BLaER1 treated with 17β-estradiol and CSF1 and Interleukin-3, amounts not matched to agents 10 nM and 100 nM (cell line): ENCODE measurements at regions not wholly inside any gene's neighbourhood (a gene's known extent, or its start where the extent isn't known, plus 50 kb on each side); places are given as distances from the start of the nearest gene placed in this dataset.
A peak's percentile ranks its signal among the peaks of the same experiment; 100 is the strongest.

Experiments
- H3K27ac ChIP-seq, 11 experiments: shearing (Covaris generic); formaldehyde crosslinking; 2 replicates each; pipeline ENCODE4 v1.8.1; 2022
- H3K27me3 ChIP-seq, 11 experiments: shearing (Covaris generic); formaldehyde crosslinking; 2 replicates each; pipeline ENCODE4 v1.8.1; 2022
- H3K36me3 ChIP-seq, 11 experiments: shearing (Covaris generic); formaldehyde crosslinking; 2 replicates each; pipeline ENCODE4 v1.8.1; 2022
- H3K4me1 ChIP-seq, 10 experiments: shearing (Covaris generic); formaldehyde crosslinking; 2 replicates each; pipeline ENCODE4 v1.8.1; 2022
- H3K4me2 ChIP-seq, 11 experiments: shearing (Covaris generic); formaldehyde crosslinking; 2 replicates each; pipeline ENCODE4 v1.8.1; 2022
- H3K4me3 ChIP-seq, 10 experiments: shearing (Covaris generic); formaldehyde crosslinking; 2 replicates each; pipeline ENCODE4 v1.8.1; 2022
- H3K9ac ChIP-seq, 11 experiments: shearing (Covaris generic); formaldehyde crosslinking; 2 replicates each; pipeline ENCODE4 v1.8.1; 2022
- H3K9me3 ChIP-seq, 11 experiments: shearing (Covaris generic); formaldehyde crosslinking; replicated peaks in 1 of 11; 2 replicates each; pipeline ENCODE4 v1.8.1; 2022
- H4K20me1 ChIP-seq, 11 experiments: shearing (Covaris generic); formaldehyde crosslinking; 2 replicates each; pipeline ENCODE4 v1.8.1; 2022
- Cebpa-rat ChIP-seq, 11 experiments: shearing (Covaris generic); IDR thresholded peaks; 2 replicates each; pipeline ENCODE4 v1.8.1; 2022

DNA sequence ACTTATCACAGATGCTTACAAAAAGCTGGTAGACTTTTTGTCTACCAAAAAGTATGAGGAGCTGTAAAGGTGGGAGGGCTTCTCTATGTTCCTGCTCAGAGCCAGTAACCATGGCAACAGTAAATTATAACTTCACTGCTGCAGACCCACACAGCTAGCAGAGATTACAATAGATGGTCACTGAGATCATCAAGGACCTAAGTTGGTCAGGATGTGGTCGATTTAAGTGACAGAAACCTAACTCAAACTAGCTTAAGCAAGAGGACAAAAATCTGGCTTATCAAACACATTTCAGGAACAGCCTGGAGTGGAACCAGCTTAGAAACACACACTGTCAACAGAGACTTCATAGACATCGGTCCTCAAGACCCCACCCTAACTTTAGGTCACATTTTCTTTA, 113.4 kb upstream of the ATP1A1 start:
- Histone ChIP-seq H3K4me3 (no peak overlapping the region), H3K36me3 (no peaks in the 10 kb centered on the region), H3K27ac (no peak overlapping the region), H3K9me3 (no peaks in the 10 kb centered on the region), H4K20me1 (no peaks in the 10 kb centered on the region), H3K4me1 (peaks cover 0 to 9% (median 0%) of the 10 kb centered on the region in 10 experiments; a peak in 2 of 20 replicates), H3K4me2 (no peak overlapping the region), H3K9ac (no peak overlapping the region), H3K27me3 (no peaks in the 10 kb centered on the region)
- TF ChIP-seq Cebpa-rat (IDR thresholded peaks at IDR 0.05), result no peak

DNA sequence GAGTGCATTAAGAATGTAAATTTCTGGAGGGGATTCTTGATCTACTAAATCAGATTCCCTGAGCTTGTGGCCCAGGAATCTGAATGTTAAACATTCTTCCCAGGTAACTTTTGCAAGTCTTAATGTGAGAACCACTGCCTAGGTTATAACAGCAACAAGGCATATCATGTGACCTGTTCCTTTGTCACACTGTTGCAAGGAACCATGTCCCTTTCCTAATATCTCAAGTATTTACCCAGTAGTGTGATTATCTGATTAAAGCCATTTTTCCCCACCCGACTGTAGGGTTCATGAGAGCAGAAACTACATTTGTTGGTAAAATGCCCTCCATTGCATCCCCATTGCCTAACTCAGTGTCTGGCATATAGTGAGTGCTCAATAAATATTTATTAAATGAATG, 112.9 kb upstream of the ATP1A1 start:
- H3K27ac ChIP-seq, result no peak overlapping the region

DNA sequence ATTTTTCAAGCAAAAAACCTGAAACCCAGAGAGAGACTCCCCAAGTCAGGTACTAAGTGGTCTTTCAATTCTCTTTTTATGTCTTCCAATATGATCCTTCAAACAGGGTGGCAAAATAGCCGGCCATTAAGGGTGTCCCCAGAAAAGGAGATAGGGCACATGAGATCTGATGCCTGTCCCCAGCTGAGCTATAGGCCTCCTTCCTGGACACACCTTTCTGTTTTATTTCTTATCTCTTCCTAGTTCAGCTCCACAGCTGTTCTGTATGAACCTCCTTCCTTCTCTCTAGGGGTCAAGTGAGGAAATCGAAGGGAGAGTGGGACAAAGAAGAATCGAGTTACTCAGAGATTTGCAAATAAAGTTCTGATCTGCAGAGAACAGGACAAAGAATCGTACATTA, 112.4 kb upstream of the ATP1A1 start:
- no peak overlapping the region for H3K9ac ChIP-seq
- H3K4me1 ChIP-seq, result peaks cover 0 to 9% (median 0%) of the 10 kb centered on the region in 10 experiments; a peak in 2 of 20 replicates
- H3K27ac ChIP-seq, result no peak overlapping the region
- no peaks in the 10 kb centered on the region for H3K36me3 ChIP-seq
- no peaks in the 10 kb centered on the region for H3K9me3 ChIP-seq
- H4K20me1 ChIP-seq, result no peaks in the 10 kb centered on the region
- no peaks in the 10 kb centered on the region for H3K27me3 ChIP-seq
- H3K4me3 ChIP-seq, result no peak overlapping the region
- H3K4me2 ChIP-seq, result no peak overlapping the region
- TF ChIP-seq Cebpa-rat (IDR thresholded peaks at IDR 0.05), result no peak

More for the DNA sequence above, 112.9 kb upstream of the ATP1A1 start:
- Histone ChIP-seq H3K36me3 (no peaks in the 10 kb centered on the region), H3K4me2 (no peak overlapping the region), H3K9ac (no peak overlapping the region), H3K4me3 (no peak overlapping the region), H3K4me1 (peaks cover 0 to 9% (median 0%) of the 10 kb centered on the region in 10 experiments; a peak in 2 of 20 replicates), H3K9me3 (no peaks in the 10 kb centered on the region), H4K20me1 (no peaks in the 10 kb centered on the region), H3K27me3 (no peaks in the 10 kb centered on the region)
- no peak for TF ChIP-seq Cebpa-rat (IDR thresholded peaks at IDR 0.05)

DNA sequence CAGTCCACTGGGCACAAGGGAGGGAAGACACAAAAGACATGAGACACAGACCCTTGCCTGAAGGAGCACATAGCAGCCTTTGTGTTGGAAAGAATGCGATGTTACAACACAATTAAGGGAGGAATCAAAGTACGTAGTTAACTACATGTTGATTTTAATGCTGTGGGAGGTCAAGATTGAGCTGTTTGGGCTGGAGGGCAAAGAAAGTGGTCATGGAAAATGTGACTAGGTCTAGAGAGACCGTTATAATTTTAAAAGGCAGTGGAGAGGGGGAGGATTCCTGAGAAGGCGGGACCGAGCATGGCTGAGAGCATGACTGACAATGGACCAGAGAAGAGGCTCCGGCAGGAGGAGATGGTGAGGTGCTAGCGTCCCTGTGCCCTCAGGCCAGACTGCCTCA, 111.8 kb upstream of the ATP1A1 start:
- Histone ChIP-seq H3K9ac (no peak overlapping the region), H3K4me3 (no peak overlapping the region), H3K9me3 (no peaks in the 10 kb centered on the region), H4K20me1 (no peaks in the 10 kb centered on the region), H3K36me3 (no peaks in the 10 kb centered on the region), H3K4me2 (no peak overlapping the region), H3K27me3 (no peaks in the 10 kb centered on the region), H3K27ac (no peak overlapping the region), H3K4me1 (peaks cover 0 to 9% (median 0%) of the 10 kb centered on the region in 10 experiments; a peak in 2 of 20 replicates)
- TF ChIP-seq Cebpa-rat (IDR thresholded peaks at IDR 0.05), result no peak

DNA sequence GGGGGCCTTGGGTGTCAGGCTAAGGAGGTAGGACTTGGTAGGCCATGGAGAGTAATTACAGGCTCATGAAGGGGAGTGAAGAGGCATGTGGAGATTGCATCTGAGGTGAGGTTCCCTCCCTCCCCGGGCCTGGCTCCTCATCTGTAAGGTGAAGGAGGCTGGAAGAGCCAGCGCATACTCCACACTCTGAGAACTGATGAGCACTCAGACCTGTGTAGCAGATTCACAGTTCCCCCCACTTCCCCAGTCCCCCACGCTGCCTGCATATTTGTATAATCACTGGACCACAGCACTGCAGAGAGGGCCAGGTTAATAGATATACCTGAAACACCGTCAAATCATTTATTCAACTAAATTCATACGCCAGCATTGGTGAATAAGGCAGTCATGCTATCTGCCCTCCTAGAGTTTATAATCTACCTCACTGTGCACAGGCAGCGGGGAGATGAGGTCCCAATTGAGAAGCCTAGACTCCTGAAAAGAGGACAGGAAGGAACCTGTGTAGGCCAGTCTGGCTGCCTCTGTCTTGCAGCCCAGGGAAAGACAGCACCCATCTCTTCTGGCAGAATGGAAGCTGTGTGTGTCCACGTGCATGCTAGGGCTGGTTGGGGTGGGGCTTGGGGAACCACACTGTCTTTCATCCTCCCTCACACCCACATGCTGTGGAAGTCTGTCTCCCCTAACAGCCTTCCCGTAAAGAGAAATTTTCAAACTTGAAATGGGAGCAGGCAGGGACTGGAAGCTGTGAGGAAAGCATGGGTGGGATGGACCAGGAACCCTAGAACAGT, 110.6 kb upstream of the ATP1A1 start:
- H3K4me3 ChIP-seq, result no peak overlapping the region
- no peaks in the 10 kb centered on the region for H3K36me3 ChIP-seq
- TF ChIP-seq Cebpa-rat (IDR thresholded peaks at IDR 0.05), result no peak
- no peaks in the 10 kb centered on the region for H3K9me3 ChIP-seq
- peaks cover 0 to 9% (median 0%) of the 10 kb centered on the region in 10 experiments; a peak in 2 of 20 replicates for H3K4me1 ChIP-seq
- no peak overlapping the region for H3K4me2 ChIP-seq
- H4K20me1 ChIP-seq, result no peaks in the 10 kb centered on the region
- no peak overlapping the region for H3K9ac ChIP-seq
- no peaks in the 10 kb centered on the region for H3K27me3 ChIP-seq
- H3K27ac ChIP-seq, result no peak overlapping the region

DNA sequence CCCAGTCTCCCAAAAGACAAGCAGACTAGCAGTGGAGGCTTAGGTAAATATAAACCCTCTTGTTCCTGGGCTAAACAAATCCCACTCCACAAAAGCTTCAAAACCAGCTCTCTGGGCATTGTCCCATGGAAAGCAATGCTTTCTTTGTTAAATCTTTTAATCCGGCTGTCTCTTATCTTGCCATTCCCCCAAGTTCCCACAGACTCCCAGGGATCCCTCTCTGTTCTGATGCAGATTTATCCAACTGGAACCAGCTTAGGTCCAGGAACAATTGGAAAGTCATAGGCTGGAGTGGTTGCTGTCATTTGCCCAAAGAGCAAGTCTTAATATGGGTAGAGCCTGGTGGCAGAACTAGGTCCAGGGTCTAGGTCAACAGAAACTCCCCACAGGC, 110.1 kb upstream of the ATP1A1 start:
- Histone ChIP-seq H4K20me1 (no peaks in the 10 kb centered on the region), H3K4me2 (no peak overlapping the region), H3K4me1 (peaks cover 0 to 3% (median 0%) of the 10 kb centered on the region in 10 experiments; a peak in 5 of 20 replicates), H3K9me3 (no peaks in the 10 kb centered on the region), H3K27me3 (no peaks in the 10 kb centered on the region), H3K27ac (no peak overlapping the region), H3K9ac (no peak overlapping the region), H3K4me3 (no peak overlapping the region), H3K36me3 (no peaks in the 10 kb centered on the region)
- no peak for TF ChIP-seq Cebpa-rat (IDR thresholded peaks at IDR 0.05)

DNA sequence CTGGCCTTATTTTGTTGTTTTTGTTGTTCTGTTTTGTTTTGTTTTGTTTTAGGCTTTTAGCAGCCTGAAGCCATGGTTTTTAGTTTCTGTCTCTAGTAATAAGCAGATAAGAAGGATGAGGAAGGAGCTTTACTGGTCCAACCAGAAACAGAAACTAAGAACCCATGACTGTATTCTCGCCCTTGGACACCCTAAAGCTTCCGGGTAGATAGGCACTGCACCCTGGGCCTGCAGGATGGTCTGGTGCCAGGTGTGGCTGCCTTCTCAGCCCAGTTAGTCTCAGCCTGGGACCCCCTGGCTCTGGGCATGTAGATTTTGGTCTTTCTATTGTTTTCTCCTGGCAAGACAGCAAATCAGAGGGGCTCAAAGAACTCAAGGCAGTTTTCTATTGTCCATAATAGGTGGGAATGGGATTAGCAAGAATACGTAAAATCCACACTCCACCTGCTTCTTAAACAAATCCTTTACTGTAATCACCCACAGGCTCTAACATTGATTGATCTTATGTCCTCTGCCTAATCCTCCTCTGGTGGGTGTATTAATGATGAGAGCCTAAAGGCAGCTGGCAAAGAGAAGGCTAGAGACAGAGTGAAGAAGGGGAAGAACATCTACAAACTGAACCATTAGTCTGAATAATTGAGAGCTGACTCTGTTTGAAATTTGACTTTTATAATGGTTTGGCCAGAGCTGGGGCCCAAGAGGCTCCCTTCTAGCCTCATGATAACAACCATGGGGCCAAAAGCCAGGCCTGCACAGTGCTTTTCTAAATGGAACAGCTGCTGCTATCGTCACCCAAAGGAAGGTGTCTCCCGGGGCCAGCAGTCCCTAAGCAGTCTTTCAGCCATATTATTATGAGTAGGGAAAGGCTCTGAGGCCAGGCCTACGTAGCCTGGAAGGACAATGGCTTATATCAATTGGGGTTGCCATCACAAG, 106.8 kb upstream of the ATP1A1 start:
- H3K9me3 ChIP-seq, result no peaks in the 10 kb centered on the region
- H3K4me1 ChIP-seq, result peaks cover 0 to 6% (median 0%) of the 10 kb centered on the region in 10 experiments; a peak in 4 of 20 replicates
- no peak overlapping the region for H3K9ac ChIP-seq
- H3K27ac ChIP-seq, result no peak overlapping the region
- H3K27me3 ChIP-seq, result no peaks in the 10 kb centered on the region
- no peak overlapping the region for H3K4me2 ChIP-seq
- no peaks in the 10 kb centered on the region for H4K20me1 ChIP-seq
- H3K36me3 ChIP-seq, result no peaks in the 10 kb centered on the region
- no peak overlapping the region for H3K4me3 ChIP-seq
- TF ChIP-seq Cebpa-rat (IDR thresholded peaks at IDR 0.05), result no peak

DNA sequence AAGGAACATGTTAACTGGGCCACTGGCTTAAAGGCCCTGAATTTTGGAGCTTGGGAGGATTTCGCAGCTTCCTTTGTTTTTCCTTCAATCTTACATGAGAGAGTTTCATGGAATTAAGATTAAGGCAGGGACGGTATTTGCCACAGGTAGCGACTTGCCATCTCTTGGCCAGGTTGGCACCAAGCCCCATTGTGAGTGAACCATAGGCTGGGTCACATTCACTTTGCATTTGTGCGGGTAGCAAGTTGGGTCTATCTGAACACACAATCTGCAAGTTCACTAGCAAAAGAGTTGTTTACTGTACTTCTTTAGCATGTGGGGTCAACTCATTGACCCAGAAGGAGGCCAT, 106.2 kb upstream of the ATP1A1 start:
- Histone ChIP-seq H3K36me3 (no peaks in the 10 kb centered on the region), H3K4me1 (peaks cover 0 to 6% (median 0%) of the 10 kb centered on the region in 10 experiments; a peak in 4 of 20 replicates), H3K27ac (no peak overlapping the region)

DNA sequence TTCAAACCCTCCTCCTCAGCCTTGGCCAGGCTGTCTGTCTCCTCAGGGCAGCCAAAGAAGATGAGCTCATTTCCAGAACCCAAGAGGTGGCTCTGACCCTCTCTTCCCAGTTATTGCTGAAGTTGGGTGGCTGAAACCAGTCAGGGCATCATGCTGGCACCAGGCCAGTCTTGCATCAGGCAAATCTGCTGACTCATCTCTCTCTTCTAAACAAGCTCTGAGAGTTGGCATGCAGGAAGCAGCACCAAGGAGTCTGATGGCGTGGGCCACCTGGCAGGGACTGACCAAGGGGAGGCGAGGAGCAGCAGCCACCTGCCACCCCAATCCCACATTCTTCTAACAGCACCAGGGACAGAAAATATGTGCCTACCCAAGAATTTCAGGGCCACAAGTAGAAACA, 104.8 kb upstream of the ATP1A1 start:
- H3K27ac ChIP-seq, result no peak overlapping the region

More for the DNA sequence above, 106.2 kb upstream of the ATP1A1 start:
- Histone ChIP-seq H3K9me3 (no peaks in the 10 kb centered on the region), H3K4me2 (no peak overlapping the region), H3K9ac (no peak overlapping the region), H3K4me3 (no peak overlapping the region), H4K20me1 (no peaks in the 10 kb centered on the region), H3K27me3 (no peaks in the 10 kb centered on the region)
- TF ChIP-seq Cebpa-rat (IDR thresholded peaks at IDR 0.05), result no peak

More for the DNA sequence above, 104.8 kb upstream of the ATP1A1 start:
- no peak for TF ChIP-seq Cebpa-rat (IDR thresholded peaks at IDR 0.05)
- Histone ChIP-seq H3K4me2 (peak overlapping the region in 2 of 11 experiments; percentile 16 to 34; a peak in 4 of 22 replicates), H3K4me3 (no peak overlapping the region), H3K9me3 (no peaks in the 10 kb centered on the region), H3K36me3 (no peaks in the 10 kb centered on the region), H4K20me1 (no peaks in the 10 kb centered on the region), H3K9ac (no peak overlapping the region), H3K4me1 (peaks cover 0 to 6% (median 1%) of the 10 kb centered on the region in 10 experiments; a peak in 11 of 20 replicates), H3K27me3 (no peaks in the 10 kb centered on the region)
